Muscle layer of duodenum (tissue), 2 donors: ENCODE measurements at regions not wholly inside any gene's neighbourhood (a gene's known extent, or its start where the extent isn't known, plus 50 kb on each side); places are given as distances from the start of the nearest gene placed in this dataset.

Source experiments
- H3K27ac ChIP-seq: one replicate; pipeline ENCODE4 v1.7.0; 2013; ENCODE audit warnings: mild to moderate bottlenecking, low read length
- H3K27me3 ChIP-seq: one replicate; pipeline ENCODE4 v1.7.0; 2013; ENCODE audit warnings: low read depth, mild to moderate bottlenecking, control low read depth, low read length
- H3K36me3 ChIP-seq, 2 donors: one replicate each; pipeline ENCODE4 v1.7.0; 2013; ENCODE audit warnings: low read length in 2 of 2, control low read depth in 1 of 2, mild to moderate bottlenecking in 1 of 2; ENCODE audit not compliant: insufficient read depth in 2 of 2, control insufficient read depth in 1 of 2
- H3K4me1 ChIP-seq, 2 donors: one replicate each; pipeline ENCODE4 v1.7.0; 2013; ENCODE audit warnings: low read length in 2 of 2, mild to moderate bottlenecking in 2 of 2, control low read depth in 1 of 2, moderate library complexity in 1 of 2; ENCODE audit not compliant: insufficient read depth in 2 of 2, control insufficient read depth in 1 of 2
- H3K4me3 ChIP-seq, 2 donors: one replicate each; pipeline ENCODE4 v1.7.0; 2013; ENCODE audit warnings: low read length in 2 of 2, low read depth in 1 of 2, mild to moderate bottlenecking in 1 of 2
- H3K9me3 ChIP-seq, 2 donors: one replicate each; pipeline ENCODE4 v1.7.0; 2013; ENCODE audit warnings: low read length in 2 of 2, control low read depth in 1 of 2, mild to moderate bottlenecking in 1 of 2; ENCODE audit not compliant: control insufficient read depth in 1 of 2
- donor health status: healthy.

- Histone ChIP-seq H3K4me3 (no peak overlapping the region), H3K9me3 (no peaks in the 10 kb centered on the region), H3K4me1 (no peaks in the 10 kb centered on the region), H3K27ac (no peak overlapping the region), H3K27me3 (no peaks in the 10 kb centered on the region), H3K36me3 (no peaks in the 10 kb centered on the region)
These were observed 53.1 kb upstream of the PROX1 start for GRCh38 chr1:213934649-213935048.

GRCh38 chr1:213936571-213936970 is 51.2 kb upstream of the PROX1 start:
- H3K27ac ChIP-seq = no peak overlapping the region
- no peaks in the 10 kb centered on the region for H3K27me3 ChIP-seq
- H3K4me3 ChIP-seq = no peak overlapping the region
- H3K9me3 ChIP-seq = no peaks in the 10 kb centered on the region
- no peaks in the 10 kb centered on the region for H3K36me3 ChIP-seq
- H3K4me1 ChIP-seq = no peaks in the 10 kb centered on the region
